GM12875 (cell line): ENCODE measurements at regions not wholly inside any gene's neighbourhood (a gene's known extent, or its start where the extent isn't known, plus 50 kb on each side); places are given as distances from the start of the nearest gene placed in this dataset.
"Not testable (repeated sequence)": the region's sequence is repeated elsewhere in the genome, so short reads cannot be mapped to it uniquely, and the experiment has no call there.

Experiments used
- H3K4me3 ChIP-seq: one replicate; pipeline ENCODE4 v1.5.1; 2011; ENCODE audit warnings: low read depth, low read length, control low read depth
- CTCF ChIP-seq: IDR thresholded peaks from 2 replicates; pipeline ENCODE4 v1.5.1; 2011; ENCODE audit warnings: low read depth, mild to moderate bottlenecking, control low read depth, inconsistent platforms, low read length, moderate library complexity, borderline replicate concordance; ENCODE audit not compliant: insufficient read depth

GRCh38 chr1:67496329-67496728 lies 66.1 kb upstream of the SERBP1 start:
- no peak for TF ChIP-seq CTCF
- no peak overlapping the region for H3K4me3 ChIP-seq

DNA sequence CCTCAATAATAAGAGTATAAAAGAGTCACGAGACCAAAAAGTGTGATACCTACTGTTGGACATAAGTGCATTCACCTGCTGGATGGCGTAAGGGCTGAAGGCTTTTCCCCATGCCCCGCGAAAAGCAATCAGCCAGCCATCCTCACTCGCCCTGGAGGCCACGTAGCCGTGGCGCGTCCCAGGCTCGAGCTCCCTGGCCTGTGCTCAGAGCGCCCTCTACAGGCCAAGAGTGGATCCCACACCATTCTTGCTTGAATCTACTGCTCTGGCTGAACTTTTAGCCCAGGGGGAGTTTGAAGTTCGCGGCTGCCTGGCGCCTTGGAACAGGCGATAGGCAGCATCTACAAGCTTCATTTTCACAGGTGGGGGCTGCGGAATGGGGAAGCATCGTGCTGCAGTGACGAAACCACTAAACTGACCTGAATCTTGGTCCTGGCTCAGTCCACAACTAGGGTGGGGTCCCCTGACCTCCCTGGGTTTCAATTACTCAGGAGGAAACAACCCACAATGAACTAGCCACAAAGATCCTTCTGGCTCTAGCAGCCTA lies 70.3 kb upstream of the SERBP1 start:
- no peak overlapping the region for H3K4me3 ChIP-seq
- peak; percentile 96 for TF ChIP-seq CTCF

GRCh38 chr1:67503974-67504373 lies 73.8 kb upstream of the SERBP1 start:
- H3K4me3 ChIP-seq = no peak overlapping the region
- no peak for TF ChIP-seq CTCF

- H3K4me3 ChIP-seq = not testable (repeated sequence)
Measured at GRCh38 chr1:67513392-67514294, 83.4 kb upstream of the SERBP1 start.

DNA sequence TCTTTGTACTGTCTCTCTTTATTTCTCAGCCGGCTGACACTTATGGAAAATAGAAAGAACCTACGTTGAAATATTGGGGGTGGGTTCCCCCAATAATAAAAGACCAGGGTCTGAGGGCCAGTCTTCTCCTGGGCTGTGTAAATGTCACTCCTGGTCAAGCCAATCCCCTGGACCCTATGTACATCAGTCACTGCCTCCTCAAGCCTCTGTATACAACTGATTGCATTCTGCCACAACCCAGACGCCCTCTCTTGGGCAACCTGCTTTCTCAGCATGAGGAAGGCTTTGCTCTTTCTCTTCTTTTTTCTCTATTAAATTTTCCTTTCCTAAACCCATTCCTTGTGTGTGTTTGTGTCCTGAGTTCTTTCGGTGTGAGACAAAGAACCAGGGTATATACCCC lies 84.1 kb upstream of the SERBP1 start:
- no peak for TF ChIP-seq CTCF
- no peak overlapping the region for H3K4me3 ChIP-seq

DNA sequence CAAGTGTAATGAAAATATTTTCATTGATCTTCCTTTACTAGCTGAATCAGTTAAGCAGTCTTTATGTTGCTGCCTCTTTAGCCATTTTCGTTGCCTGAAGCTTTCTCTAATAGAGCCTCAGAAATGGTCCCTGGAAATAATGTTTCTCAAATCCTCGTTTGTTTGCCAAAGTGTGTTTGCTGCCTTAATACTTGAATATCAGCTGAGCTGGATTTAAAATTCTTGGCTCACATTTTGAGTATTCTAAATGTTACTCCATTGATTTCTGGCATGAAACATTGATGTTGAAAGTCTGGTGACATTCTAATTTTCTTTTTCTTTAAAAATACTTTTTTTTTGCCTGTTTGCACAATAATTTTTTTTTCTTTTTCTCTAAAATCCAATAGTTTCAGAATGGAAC lies 84.6 kb upstream of the SERBP1 start:
- TF ChIP-seq CTCF = no peak
- no peak overlapping the region for H3K4me3 ChIP-seq

DNA sequence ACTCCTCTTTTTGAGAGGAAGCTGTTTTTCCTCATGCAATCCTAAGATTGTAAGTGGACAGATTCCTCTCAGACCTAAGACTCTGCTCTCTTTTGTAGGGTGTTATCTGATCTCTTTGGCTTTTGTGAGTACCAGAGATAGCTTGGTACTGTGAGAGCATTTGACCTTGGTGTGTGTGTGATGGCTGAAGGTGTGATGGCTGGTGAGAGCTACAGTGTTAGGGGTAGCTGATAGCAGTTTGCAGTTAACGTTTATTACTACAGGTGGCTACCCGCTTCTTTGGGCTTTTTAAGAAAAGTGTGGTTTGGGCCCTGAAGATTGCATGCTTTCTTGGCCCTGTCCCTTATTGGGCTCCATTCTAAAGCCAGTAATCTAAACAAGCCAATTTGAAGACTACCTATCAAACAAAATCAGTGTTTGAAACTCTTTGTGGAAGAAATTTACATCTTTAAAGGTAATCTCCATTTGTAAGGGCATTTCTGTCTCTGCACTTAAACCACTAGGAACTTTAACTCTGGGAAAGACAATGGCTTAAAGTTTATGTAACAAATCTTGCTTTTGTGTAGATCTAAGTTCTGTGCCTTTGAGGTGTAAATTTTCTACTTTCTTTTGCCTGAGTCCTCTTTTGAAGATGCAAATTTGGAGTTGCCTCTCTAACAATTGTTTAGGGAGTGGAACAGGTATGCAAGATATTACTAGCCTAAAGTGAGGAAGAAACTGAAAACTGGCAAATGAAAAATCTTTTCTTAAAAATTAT lies 85.3 kb upstream of the SERBP1 start:
- no peak for TF ChIP-seq CTCF
- H3K4me3 ChIP-seq = no peak overlapping the region
